GM12874 (cell line): ENCODE measurements at regions not wholly inside any gene's neighbourhood (a gene's known extent, or its start where the extent isn't known, plus 50 kb on each side); places are given as distances from the start of the nearest gene placed in this dataset.

ENCODE experiments used
- TF ChIP-seq, protein P1 (sequence below): IDR thresholded peaks from 2 replicates; pipeline ENCODE4 v1.5.1; 2011; ENCODE audit warnings: low read depth, mild to moderate bottlenecking, control low read depth, low read length, moderate library complexity; ENCODE audit not compliant: insufficient read depth

DNA sequence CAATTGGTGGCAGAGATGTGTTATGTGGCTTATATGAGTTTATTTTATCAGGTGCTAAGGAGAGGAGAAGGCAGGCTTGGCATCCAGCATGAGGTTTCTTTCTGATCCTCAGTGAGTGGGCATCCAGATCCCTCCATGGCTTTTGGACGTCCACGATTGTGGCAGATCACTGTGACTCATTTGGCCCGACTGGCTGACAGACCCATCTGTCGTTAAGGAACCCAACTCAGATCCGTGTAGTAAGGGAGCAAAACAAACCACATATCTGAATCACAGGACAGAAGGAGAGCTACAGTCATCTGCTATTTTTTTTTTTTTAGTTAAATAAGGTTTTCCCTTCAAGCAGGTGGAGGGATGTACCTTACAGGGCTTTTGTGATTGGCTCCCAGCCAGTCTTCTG is 197.0 kb upstream of the KCNH8 start:
- TF ChIP-seq, protein P1, sequence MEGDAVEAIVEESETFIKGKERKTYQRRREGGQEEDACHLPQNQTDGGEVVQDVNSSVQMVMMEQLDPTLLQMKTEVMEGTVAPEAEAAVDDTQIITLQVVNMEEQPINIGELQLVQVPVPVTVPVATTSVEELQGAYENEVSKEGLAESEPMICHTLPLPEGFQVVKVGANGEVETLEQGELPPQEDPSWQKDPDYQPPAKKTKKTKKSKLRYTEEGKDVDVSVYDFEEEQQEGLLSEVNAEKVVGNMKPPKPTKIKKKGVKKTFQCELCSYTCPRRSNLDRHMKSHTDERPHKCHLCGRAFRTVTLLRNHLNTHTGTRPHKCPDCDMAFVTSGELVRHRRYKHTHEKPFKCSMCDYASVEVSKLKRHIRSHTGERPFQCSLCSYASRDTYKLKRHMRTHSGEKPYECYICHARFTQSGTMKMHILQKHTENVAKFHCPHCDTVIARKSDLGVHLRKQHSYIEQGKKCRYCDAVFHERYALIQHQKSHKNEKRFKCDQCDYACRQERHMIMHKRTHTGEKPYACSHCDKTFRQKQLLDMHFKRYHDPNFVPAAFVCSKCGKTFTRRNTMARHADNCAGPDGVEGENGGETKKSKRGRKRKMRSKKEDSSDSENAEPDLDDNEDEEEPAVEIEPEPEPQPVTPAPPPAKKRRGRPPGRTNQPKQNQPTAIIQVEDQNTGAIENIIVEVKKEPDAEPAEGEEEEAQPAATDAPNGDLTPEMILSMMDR: no peak

DNA sequence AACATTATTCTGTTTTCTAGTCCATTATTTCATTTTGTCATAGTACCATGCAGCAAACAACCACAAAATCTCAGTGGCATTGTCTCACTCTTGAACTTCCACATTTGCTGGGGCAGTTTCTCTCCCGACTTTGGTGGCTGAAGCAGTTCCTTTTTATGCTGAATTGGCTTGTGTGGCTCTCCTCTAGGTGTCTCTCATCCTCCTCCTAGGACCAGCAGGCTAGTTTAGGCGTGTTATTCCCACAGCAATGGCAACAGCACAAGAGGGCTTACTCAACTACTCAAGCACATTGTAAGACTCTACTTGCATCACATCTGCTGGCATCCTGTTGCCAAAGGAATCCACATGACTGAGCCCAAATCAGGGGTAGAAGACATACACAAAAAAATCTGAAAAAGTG is 201.8 kb upstream of the KCNH8 start:
- TF ChIP-seq, protein P1: no peak

DNA sequence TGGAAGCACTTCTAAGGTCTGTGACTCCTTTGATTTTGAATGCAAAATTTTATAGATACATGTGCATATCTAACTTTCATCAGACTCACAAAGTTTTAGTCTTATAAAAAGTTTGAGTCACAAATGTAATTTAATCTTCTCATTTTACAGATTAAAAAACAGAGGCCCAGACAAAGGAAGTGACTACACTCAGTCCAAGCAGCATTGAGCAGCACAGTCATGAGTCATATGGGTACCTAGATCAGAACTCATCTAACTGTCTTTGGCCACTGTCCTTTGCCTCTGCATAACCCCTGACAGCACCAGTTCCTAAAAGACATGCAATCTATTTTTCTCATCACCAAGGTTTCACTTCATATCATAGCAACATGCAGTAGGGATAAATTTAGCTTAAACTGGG is 210.7 kb upstream of the KCNH8 start:
- TF ChIP-seq, protein P1: no peak

DNA sequence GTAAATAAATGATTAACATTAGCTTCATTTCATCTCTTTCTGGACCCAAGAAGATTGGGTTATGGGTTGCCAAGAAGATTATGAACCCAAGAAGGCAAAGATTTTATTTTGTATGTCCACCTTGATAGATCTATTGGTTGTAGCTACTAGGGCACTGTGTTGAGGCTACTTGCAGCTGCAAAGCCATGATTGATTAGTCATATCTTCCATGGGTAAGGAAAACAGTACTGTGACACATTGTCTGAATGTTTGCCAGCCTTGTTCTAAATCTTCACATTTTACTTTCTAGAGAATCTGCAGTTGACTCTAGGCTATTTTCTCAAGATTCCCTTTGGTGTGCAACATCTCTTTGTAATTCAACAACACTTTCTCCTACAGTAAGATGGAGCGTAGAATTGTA is 229.2 kb upstream of the KCNH8 start:
- TF ChIP-seq, protein P1: no peak

DNA sequence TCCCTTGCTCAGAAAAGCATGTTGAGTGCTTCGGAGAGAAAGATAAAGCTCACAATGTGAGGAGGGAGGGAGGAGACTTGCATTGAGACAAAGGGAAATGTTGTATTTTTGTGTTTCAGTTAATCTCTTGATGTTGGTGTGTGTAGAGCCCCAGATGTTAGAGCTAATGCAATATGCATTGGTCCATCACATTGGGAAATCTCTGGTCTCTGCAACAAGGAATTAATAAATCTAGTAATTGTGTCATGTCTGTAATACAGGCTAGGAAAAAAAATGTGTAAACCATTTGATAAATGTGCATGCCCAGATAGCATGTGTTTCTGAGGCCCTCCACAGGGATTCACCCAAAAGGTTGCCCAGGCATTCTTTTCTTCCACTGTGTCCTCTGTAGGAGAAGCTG is 230.4 kb upstream of the KCNH8 start:
- TF ChIP-seq, protein P1: no peak

DNA sequence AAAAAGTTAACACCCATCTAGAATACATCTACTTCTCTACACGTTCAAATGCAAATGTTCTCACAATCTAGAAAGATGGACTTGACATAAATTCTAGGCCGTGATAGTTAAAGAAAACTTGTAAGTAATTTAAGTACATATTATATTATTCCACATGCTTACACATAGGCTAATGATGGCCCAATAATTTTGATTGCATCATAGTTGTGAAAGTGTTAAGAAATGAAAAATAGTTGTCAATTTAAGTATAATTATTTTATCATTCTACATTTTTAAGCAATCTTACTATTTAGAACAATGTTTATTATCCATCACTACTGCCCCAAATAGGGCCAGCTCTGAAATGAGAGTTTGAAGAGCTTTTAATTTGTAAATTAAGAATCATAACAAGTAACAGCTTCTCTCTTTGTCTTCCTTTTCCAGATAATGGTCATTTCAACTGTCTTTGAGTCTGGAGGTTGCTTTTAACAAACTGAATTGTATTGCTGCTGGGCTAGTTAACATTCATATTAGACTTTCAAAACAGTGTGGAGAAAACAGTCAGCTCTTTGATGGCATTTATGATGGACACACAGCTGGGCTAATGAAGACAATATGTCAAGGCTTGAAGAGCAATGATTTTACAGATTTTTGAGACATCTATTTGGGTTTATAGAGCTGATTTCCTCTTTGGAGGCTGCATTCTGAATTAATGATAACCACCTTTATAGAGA is 246.1 kb upstream of the KCNH8 start:
- TF ChIP-seq, protein P1: no peak

DNA sequence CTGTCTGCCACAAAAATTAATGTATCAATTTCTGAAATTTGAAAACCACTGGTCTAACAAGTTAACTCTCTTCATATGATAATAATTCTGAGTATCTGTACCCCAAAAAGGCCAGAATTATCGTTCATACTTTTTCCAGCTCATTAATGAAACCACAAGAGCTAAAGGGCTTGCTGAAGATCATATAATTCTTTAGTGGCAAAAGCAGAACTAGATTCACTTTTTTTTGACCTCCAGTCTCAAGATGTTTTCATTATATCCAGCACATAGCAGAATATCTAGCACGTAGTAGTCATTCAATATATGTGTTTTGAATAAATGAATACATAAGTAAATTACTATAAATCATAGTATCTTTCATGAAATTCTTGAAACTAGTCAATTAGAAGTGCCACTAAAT is 246.7 kb upstream of the KCNH8 start:
- TF ChIP-seq, protein P1: no peak

DNA sequence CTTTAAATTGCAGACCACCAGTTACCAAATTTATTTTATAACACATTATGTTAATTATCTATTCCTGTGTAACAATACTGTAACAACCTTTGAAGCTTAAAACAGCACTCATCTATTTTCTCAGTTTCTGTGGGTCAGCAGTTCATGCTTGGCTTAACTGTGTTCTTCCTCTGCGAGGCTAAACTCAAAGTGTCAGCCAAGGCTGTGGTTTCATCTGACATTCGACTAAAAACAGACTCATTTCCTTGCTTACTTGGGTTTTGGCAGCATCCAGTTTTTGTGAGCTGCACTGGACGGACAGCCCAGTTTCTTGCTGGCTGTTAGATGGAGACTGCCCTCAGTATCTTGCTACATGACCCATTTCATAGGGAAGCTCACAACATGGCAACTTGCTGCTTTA is 247.3 kb upstream of the KCNH8 start:
- TF ChIP-seq, protein P1: no peak
